Body of pancreas (tissue), 4 donors: ENCODE measurements at regions not wholly inside any gene's neighbourhood (a gene's known extent, or its start where the extent isn't known, plus 50 kb on each side); places are given as distances from the start of the nearest gene placed in this dataset. TPM values are rescaled to one million over a fixed set of nuclear protein-coding genes. Genes with fewer than 3 reads are reported as not detected.

ENCODE experiments used
- ATAC-seq: fragments of 150-250 bp; one replicate; pipeline ENCODE4 v1.9.1; 2016
- DNase-seq, 4 donors: peaks; one replicate each; pipeline ENCODE4 v3.0.0-alpha.2; 2019
- H3K27ac ChIP-seq, 4 donors: fragments of 200-600 bp; sonication (generic); 1 replicate in 3 of 4; 2 replicates in 1 of 4; pipeline versions ENCODE4 v1.5.1 to v1.6.1; 2016 to 2019; ENCODE audit warnings: mild to moderate bottlenecking in 1 of 4, mixed read lengths in 1 of 4, moderate library complexity in 1 of 4
- H3K27me3 ChIP-seq, 2 donors: fragments of 200-600 bp; sonication (generic); one replicate each; pipeline ENCODE4 v1.6.0; 2016; ENCODE audit warnings: mild to moderate bottlenecking in 1 of 2
- H3K36me3 ChIP-seq, 2 donors: fragments of 200-600 bp; sonication (generic); replicated peaks in 1 of 2; 2 replicates each; pipeline ENCODE4 v1.5.1; 2016; ENCODE audit warnings: low read depth in 2 of 2; ENCODE audit not compliant: insufficient read depth in 1 of 2
- H3K4me1 ChIP-seq: fragments of 200-600 bp; sonication (generic); one replicate; pipeline ENCODE4 v1.6.0; 2016
- H3K4me3 ChIP-seq, 2 donors: fragments of 200-600 bp; sonication (generic); 1 replicate in 1 of 2; 2 replicates in 1 of 2; pipeline ENCODE4 v1.5.1; 2016 to 2019
- H3K9me3 ChIP-seq, 3 donors: fragments of 200-600 bp; sonication (generic); 1 replicate in 2 of 3; 2 replicates in 1 of 3; pipeline ENCODE4 v1.5.1; 2016
- POLR2A ChIP-seq, 3 donors: fragments of 450-650 bp; IDR thresholded peaks; one replicate each; pipeline ENCODE4 v1.6.1; 2016; ENCODE audit warnings: antibody characterized with exemption in 3 of 3, mild to moderate bottlenecking in 2 of 3
- WGBS, 2 donors: methylation state at CpG; one replicate each; pipeline ENCODE4 v1.1.5; 2017; 5-methylcytosine and 5-hydroxymethylcytosine counted together
- intact Hi-C: fragments of 100-400 bp; cut with DNase I; formaldehyde crosslinking; loops from one replicate; pipeline ENCODE4 v1.15.1; 2023
- small RNA-seq: library from RNA; depleted of rRNA; stranded (forward); fragments of <200 nt; gene quantifications from one replicate; pipeline ENCODE3, GENCODE V24; 2016
- TF ChIP-seq, protein P1 (sequence below), 7 experiments: fragments of 450-650 bp in 4 of 7; fragments of 200-600 bp in 3 of 7; sonication (generic) in 3 of 7; IDR thresholded peaks; one replicate each; pipeline ENCODE4 v1.5.1; 2016 to 2019; ENCODE audit warnings: antibody characterized with exemption in 7 of 7

DNA sequence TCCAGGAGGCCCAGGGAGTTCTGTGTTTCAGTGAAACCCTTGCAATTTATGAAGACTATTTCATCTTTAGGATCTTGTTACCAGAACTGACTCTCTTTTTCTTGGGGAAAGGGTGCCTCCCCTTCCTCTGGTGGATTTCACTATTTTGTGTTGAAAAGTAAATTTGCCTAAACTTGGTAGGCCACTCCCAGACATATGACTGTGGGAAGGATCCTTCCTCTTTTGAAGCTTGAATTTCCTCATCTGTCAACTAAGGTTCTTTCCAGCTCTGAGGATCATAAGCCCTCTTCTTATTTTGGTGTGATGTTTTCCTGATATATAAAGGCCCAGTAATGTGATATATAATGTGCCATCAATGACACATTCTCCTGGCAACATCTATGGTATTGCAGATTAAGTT lies 59.1 kb upstream of the ZFAND5 start:
- no peaks in the 10 kb centered on the region for H3K27me3 ChIP-seq
- H3K9me3 ChIP-seq = no peaks in the 10 kb centered on the region
- H3K4me3 ChIP-seq = no peak overlapping the region
- TF ChIP-seq, protein P1, sequence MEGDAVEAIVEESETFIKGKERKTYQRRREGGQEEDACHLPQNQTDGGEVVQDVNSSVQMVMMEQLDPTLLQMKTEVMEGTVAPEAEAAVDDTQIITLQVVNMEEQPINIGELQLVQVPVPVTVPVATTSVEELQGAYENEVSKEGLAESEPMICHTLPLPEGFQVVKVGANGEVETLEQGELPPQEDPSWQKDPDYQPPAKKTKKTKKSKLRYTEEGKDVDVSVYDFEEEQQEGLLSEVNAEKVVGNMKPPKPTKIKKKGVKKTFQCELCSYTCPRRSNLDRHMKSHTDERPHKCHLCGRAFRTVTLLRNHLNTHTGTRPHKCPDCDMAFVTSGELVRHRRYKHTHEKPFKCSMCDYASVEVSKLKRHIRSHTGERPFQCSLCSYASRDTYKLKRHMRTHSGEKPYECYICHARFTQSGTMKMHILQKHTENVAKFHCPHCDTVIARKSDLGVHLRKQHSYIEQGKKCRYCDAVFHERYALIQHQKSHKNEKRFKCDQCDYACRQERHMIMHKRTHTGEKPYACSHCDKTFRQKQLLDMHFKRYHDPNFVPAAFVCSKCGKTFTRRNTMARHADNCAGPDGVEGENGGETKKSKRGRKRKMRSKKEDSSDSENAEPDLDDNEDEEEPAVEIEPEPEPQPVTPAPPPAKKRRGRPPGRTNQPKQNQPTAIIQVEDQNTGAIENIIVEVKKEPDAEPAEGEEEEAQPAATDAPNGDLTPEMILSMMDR (IDR thresholded peaks at IDR 0.05) = no peak
- H3K27ac ChIP-seq = no peak overlapping the region
- H3K36me3 ChIP-seq = no peaks in the 10 kb centered on the region
- DNase-seq = no peak
- intact Hi-C loops = no loop called here
- H3K4me1 ChIP-seq = no peaks in the 10 kb centered on the region
- ATAC-seq = no peak

DNA sequence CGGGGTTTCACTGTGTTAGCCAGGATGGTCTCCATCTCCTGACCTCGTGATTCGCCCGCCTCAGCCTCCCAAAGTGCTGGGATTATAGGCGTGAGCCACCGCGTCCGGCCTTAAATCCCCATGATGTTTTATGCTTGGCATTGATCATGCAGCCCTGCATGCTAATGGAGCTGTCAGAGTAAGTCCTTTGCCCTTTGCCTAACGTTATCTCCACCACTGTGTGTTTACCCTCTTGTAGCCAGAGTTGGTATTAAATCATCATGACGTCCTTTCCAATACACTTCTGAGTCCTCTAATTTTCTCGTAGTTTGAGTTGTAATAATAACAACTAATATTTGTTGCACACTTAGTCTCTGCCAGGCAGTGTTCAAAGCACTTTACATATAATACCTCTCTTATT lies 57.2 kb upstream of the ZFAND5 start:
- Histone ChIP-seq H3K4me3 (no peak overlapping the region), H3K27ac (no peak overlapping the region), H3K27me3 (no peaks in the 10 kb centered on the region), H3K4me1 (no peaks in the 10 kb centered on the region), H3K9me3 (no peaks in the 10 kb centered on the region), H3K36me3 (no peaks in the 10 kb centered on the region)
- DNase-seq (no peak), ATAC-seq (no peak)
- intact Hi-C loops = no loop called here
- TF ChIP-seq, protein P1 (IDR thresholded peaks at IDR 0.05) = no peak
- TF ChIP-seq POLR2A (IDR thresholded peaks at IDR 0.05) = no peak
- WGBS, 2 donors = 80 to 86% methylated on average over 11 of the region's 11 CpGs

DNA sequence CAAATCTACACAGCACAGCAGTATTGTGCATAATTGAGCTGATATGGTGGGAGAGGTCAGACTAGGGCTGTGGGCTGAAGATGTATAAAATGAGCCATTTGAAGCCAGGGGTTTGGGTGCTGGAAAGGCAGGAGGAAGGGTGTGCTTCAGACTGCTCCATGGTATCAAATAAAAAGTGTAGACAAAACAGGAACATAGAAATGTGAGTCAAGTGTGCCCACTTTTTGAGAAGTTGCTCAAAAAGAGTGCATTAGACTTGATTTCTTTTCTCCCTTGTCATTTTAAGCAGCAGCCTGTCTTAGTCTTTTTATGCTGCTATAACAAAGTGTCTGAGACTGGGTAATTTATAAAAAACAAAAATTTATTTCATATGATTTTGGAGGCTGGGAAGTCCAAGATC lies 55.8 kb upstream of the ZFAND5 start:
- no peak for ATAC-seq
- Histone ChIP-seq H3K36me3 (no peaks in the 10 kb centered on the region), H3K27me3 (no peaks in the 10 kb centered on the region), H3K4me3 (no peak overlapping the region), H3K27ac (no peak overlapping the region), H3K4me1 (no peaks in the 10 kb centered on the region), H3K9me3 (no peaks in the 10 kb centered on the region)
- TF ChIP-seq, protein P1 (IDR thresholded peaks at IDR 0.05) = no peak
- TF ChIP-seq POLR2A (IDR thresholded peaks at IDR 0.05) = no peak
- intact Hi-C loops = no loop called here
- DNase-seq = no peak

DNA sequence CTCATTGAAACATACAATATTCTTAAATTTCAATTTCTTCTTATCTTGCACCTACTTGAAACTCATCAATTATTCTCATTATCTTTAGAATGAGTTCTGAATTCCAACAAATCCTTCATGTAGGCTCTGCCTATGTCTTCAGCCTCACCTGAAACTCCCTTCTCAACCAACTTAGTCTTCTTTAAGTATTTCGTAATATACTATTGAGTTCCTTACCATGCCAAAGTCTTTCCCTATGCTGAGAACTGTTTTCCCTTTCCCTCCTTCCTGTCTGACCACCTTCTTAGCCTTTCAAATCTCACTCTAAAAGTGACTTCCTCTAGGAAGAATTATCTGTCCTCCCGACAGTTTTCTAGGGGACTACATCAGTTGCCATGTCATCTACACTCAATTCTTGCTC lies 50.9 kb upstream of the ZFAND5 start:
- no peak overlapping the region for H3K4me3 ChIP-seq
- intact Hi-C loops = no loop called here
- H3K9me3 ChIP-seq = no peaks in the 10 kb centered on the region
- no peak for TF ChIP-seq POLR2A (IDR thresholded peaks at IDR 0.05)
- TF ChIP-seq, protein P1 (IDR thresholded peaks at IDR 0.05) = no peak
- no peaks in the 10 kb centered on the region for H3K27me3 ChIP-seq
- DNase-seq = no peak
- H3K36me3 ChIP-seq = no peaks in the 10 kb centered on the region
- ATAC-seq = no peak
- 81 to 86% methylated on average over 2 of the region's 2 CpGs for WGBS, 2 donors
- no peak overlapping the region for H3K27ac ChIP-seq
- H3K4me1 ChIP-seq = no peaks in the 10 kb centered on the region

GRCh38 chr9:72415163-72415562 lies 50.2 kb upstream of the ZFAND5 start:
- Histone ChIP-seq H3K36me3 (no peaks in the 10 kb centered on the region), H3K9me3 (no peaks in the 10 kb centered on the region), H3K27ac (no peak overlapping the region), H3K27me3 (no peaks in the 10 kb centered on the region), H3K4me3 (no peak overlapping the region), H3K4me1 (peaks cover 1% of the 10 kb centered on the region)
- intact Hi-C loops = no loop called here
- ATAC-seq = no peak
- no peak for TF ChIP-seq POLR2A (IDR thresholded peaks at IDR 0.05)
- TF ChIP-seq, protein P1 (IDR thresholded peaks at IDR 0.05) = no peak
- DNase-seq = no peak

Small RNA genes lying in the stretch of these regions (small RNA-seq; reads per million reads assigned to genes)
- not detected for gene AL445646.1
